ENCODE measurements at regions not wholly inside any gene's neighbourhood (a gene's known extent, or its start where the extent isn't known, plus 50 kb on each side); places are given as distances from the start of the nearest gene placed in this dataset.
"Not testable (repeated sequence)": the region's sequence is repeated elsewhere in the genome, so short reads cannot be mapped to it uniquely, and the experiment has no call there.

- TF ChIP-seq EZH2phosphoT487 (IDR thresholded peaks at IDR 0.05; ENCODE audit: insufficient read depth, low read depth) (no peak), EZH2 (IDR thresholded peaks at IDR 0.05; ENCODE audit: insufficient read depth, poor library complexity, severe bottlenecking) (no peak)
- no peak overlapping the region for H3K4me2 ChIP-seq (ENCODE audit: unreplicated experiment)
- H3K27ac ChIP-seq, result no peak overlapping the region
- no peak overlapping the region for H3K9ac ChIP-seq
- no peaks in the 10 kb centered on the region for H3K9me3 ChIP-seq (ENCODE audit: low read depth)
- 33 to 42% methylated on average over 8 of the region's 8 CpGs for WGBS, 2 experiments (ENCODE audit: low coverage in 1 of 2, low lambda C conversion rate in 2 of 2, missing lambda C conversion rate in 2 of 2)
- no peaks in the 10 kb centered on the region for H3K79me2 ChIP-seq (ENCODE audit: insufficient read depth)
- H4K20me1 ChIP-seq (ENCODE audit: insufficient read depth), result no peaks in the 10 kb centered on the region
- no peak overlapping the region for H3K4me3 ChIP-seq
- no peak for DNase-seq
- in situ Hi-C loops (cut with MboI), result no loop called here
- no peaks in the 10 kb centered on the region for H3K36me3 ChIP-seq (ENCODE audit: low read depth)
- H3F3A ChIP-seq (ENCODE audit: insufficient read depth), result no peaks in the 10 kb centered on the region
- no peak overlapping the region for H2AFZ ChIP-seq
- H3K27me3 ChIP-seq (replicated peaks; ENCODE audit: insufficient read depth), result no peaks in the 10 kb centered on the region
- H3K9me2 ChIP-seq (ENCODE audit: insufficient read depth), result no peaks in the 10 kb centered on the region
- H3K4me1 ChIP-seq (ENCODE audit: insufficient read depth), result no peaks in the 10 kb centered on the region
Observed at GRCh38 chr5:119752921-119753886, 123.8 kb downstream of the FAM170A start.

- H4K20me1 ChIP-seq (ENCODE audit: insufficient read depth); H3K79me2 ChIP-seq (ENCODE audit: insufficient read depth); DNase-seq; H3K4me2 ChIP-seq (ENCODE audit: unreplicated experiment); H3K4me1 ChIP-seq (ENCODE audit: insufficient read depth); H2AFZ ChIP-seq; H3F3A ChIP-seq (ENCODE audit: insufficient read depth); H3K27me3 ChIP-seq (replicated peaks; ENCODE audit: insufficient read depth); H3K9me2 ChIP-seq (ENCODE audit: insufficient read depth); H3K36me3 ChIP-seq (ENCODE audit: low read depth); H3K9me3 ChIP-seq (ENCODE audit: low read depth); H3K27ac ChIP-seq; H3K4me3 ChIP-seq; in situ Hi-C loops (cut with MboI); H3K9ac ChIP-seq: not testable (repeated sequence)
- WGBS, 2 experiments (ENCODE audit: low coverage in 1 of 2, low lambda C conversion rate in 2 of 2, missing lambda C conversion rate in 2 of 2), result 75 to 79% methylated on average over 7 of the region's 7 CpGs
Observed at GRCh38 chr5:119754825-119755224, 125.5 kb downstream of the FAM170A start.

- Histone ChIP-seq H3K4me1 (ENCODE audit: insufficient read depth) (no peaks in the 10 kb centered on the region), H3K36me3 (ENCODE audit: low read depth) (no peaks in the 10 kb centered on the region), H3K79me2 (ENCODE audit: insufficient read depth) (no peaks in the 10 kb centered on the region), H3K9ac (no peak overlapping the region), H3K4me2 (ENCODE audit: unreplicated experiment) (no peak overlapping the region), H2AFZ (no peak overlapping the region), H4K20me1 (ENCODE audit: insufficient read depth) (no peaks in the 10 kb centered on the region), H3K4me3 (no peak overlapping the region), H3K27me3 (replicated peaks; ENCODE audit: insufficient read depth) (no peaks in the 10 kb centered on the region), H3K9me2 (ENCODE audit: insufficient read depth) (no peaks in the 10 kb centered on the region), H3K27ac (no peak overlapping the region), H3K9me3 (ENCODE audit: low read depth) (no peaks in the 10 kb centered on the region), H3F3A (ENCODE audit: insufficient read depth) (no peaks in the 10 kb centered on the region)
- in situ Hi-C loops (cut with MboI), result no loop called here
- 24 to 49% methylated on average over 2 of the region's 2 CpGs for WGBS, 2 experiments (ENCODE audit: low coverage in 1 of 2, low lambda C conversion rate in 2 of 2, missing lambda C conversion rate in 2 of 2)
- DNase-seq, result no peak
- no peak for TF ChIP-seq EZH2phosphoT487 (IDR thresholded peaks at IDR 0.05; ENCODE audit: insufficient read depth, low read depth)
- TF ChIP-seq EZH2 (IDR thresholded peaks at IDR 0.05; ENCODE audit: insufficient read depth, poor library complexity, severe bottlenecking), result no peak
Observed at GRCh38 chr5:119757276-119757675, 127.9 kb downstream of the FAM170A start.

- H3K9ac ChIP-seq; in situ Hi-C loops (cut with MboI); H3K4me2 ChIP-seq (ENCODE audit: unreplicated experiment); H3K9me2 ChIP-seq (ENCODE audit: insufficient read depth); H3K9me3 ChIP-seq (ENCODE audit: low read depth); DNase-seq; H3K27me3 ChIP-seq (replicated peaks; ENCODE audit: insufficient read depth); H2AFZ ChIP-seq; H4K20me1 ChIP-seq (ENCODE audit: insufficient read depth); H3K79me2 ChIP-seq (ENCODE audit: insufficient read depth); H3K36me3 ChIP-seq (ENCODE audit: low read depth); H3K27ac ChIP-seq; H3F3A ChIP-seq (ENCODE audit: insufficient read depth); H3K4me3 ChIP-seq; H3K4me1 ChIP-seq (ENCODE audit: insufficient read depth): not testable (repeated sequence)
- 41 to 49% methylated on average over 11 of the region's 11 CpGs for WGBS, 2 experiments (ENCODE audit: low coverage in 1 of 2, low lambda C conversion rate in 2 of 2, missing lambda C conversion rate in 2 of 2)
Observed at GRCh38 chr5:119769695-119770693, 140.6 kb downstream of the FAM170A start.

GRCh38 chr5:119780145-119780544 lies 150.8 kb downstream of the FAM170A start:
- H3K4me3 ChIP-seq; H2AFZ ChIP-seq; H3K4me2 ChIP-seq (ENCODE audit: unreplicated experiment); H3K9ac ChIP-seq; H3K79me2 ChIP-seq (ENCODE audit: insufficient read depth); H3K4me1 ChIP-seq (ENCODE audit: insufficient read depth); H3K27ac ChIP-seq; H3K36me3 ChIP-seq (ENCODE audit: low read depth); in situ Hi-C loops (cut with MboI); H3F3A ChIP-seq (ENCODE audit: insufficient read depth); H3K9me2 ChIP-seq (ENCODE audit: insufficient read depth); H3K9me3 ChIP-seq (ENCODE audit: low read depth); H4K20me1 ChIP-seq (ENCODE audit: insufficient read depth); DNase-seq; H3K27me3 ChIP-seq (replicated peaks; ENCODE audit: insufficient read depth): not testable (repeated sequence)
- WGBS, 2 experiments (ENCODE audit: low coverage in 1 of 2, low lambda C conversion rate in 2 of 2, missing lambda C conversion rate in 2 of 2), result 74 to 76% methylated on average over 15 of the region's 15 CpGs

Measured in GM23248 (cell line).